ENCODE measurements at regions not wholly inside any gene's neighbourhood (a gene's known extent, or its start where the extent isn't known, plus 50 kb on each side); places are given as distances from the start of the nearest gene placed in this dataset.
"Not testable (repeated sequence)": the region's sequence is repeated elsewhere in the genome, so short reads cannot be mapped to it uniquely, and the experiment has no call there.

- H2AFZ ChIP-seq (ENCODE audit: control insufficient read depth, low read length) = peak overlapping the region; percentile 26
- H3K27me3 ChIP-seq (ENCODE audit: control insufficient read depth, extremely low read depth, insufficient read depth, low read length); dilution Hi-C loops (cut with MboI; ENCODE audit: extremely low pct_ligation_motif_present, low sequenced_read_pairs); H4K20me1 ChIP-seq (ENCODE audit: control insufficient read depth, extremely low read depth, insufficient read depth, low read length); H3K9me3 ChIP-seq (ENCODE audit: control insufficient read depth, low read depth, low read length); H3K79me2 ChIP-seq (ENCODE audit: control insufficient read depth, insufficient read depth, low read length); DNase-seq (ENCODE audit: low read depth, low spot score); H3K4me3 ChIP-seq (ENCODE audit: control insufficient read depth in 2 of 3, extremely low read depth in 1 of 3, insufficient read depth in 2 of 3, low read depth in 1 of 3, low read length in 3 of 3); H3K9ac ChIP-seq (ENCODE audit: control insufficient read depth, extremely low read depth, insufficient read depth, low read length); H3K9me1 ChIP-seq (ENCODE audit: control insufficient read depth, extremely low read depth, insufficient read depth, low read length); H3K4me1 ChIP-seq (ENCODE audit: control insufficient read depth, extremely low read depth, insufficient read depth, low read length); H3K27ac ChIP-seq (ENCODE audit: control insufficient read depth, insufficient read depth, low read length); H3K36me3 ChIP-seq (ENCODE audit: control insufficient read depth in 2 of 2, extremely low read depth in 1 of 2, insufficient read depth in 2 of 2, low read length in 2 of 2): not testable (repeated sequence)
- TF ChIP-seq, protein P1, sequence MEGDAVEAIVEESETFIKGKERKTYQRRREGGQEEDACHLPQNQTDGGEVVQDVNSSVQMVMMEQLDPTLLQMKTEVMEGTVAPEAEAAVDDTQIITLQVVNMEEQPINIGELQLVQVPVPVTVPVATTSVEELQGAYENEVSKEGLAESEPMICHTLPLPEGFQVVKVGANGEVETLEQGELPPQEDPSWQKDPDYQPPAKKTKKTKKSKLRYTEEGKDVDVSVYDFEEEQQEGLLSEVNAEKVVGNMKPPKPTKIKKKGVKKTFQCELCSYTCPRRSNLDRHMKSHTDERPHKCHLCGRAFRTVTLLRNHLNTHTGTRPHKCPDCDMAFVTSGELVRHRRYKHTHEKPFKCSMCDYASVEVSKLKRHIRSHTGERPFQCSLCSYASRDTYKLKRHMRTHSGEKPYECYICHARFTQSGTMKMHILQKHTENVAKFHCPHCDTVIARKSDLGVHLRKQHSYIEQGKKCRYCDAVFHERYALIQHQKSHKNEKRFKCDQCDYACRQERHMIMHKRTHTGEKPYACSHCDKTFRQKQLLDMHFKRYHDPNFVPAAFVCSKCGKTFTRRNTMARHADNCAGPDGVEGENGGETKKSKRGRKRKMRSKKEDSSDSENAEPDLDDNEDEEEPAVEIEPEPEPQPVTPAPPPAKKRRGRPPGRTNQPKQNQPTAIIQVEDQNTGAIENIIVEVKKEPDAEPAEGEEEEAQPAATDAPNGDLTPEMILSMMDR (optimal IDR thresholded peaks at IDR 0.05 in 1 of 3, IDR thresholded peaks at IDR 0.05 in 1 of 3, conservative IDR thresholded peaks at IDR 0.05 in 1 of 3; ENCODE audit: extremely low read depth in 1 of 3, insufficient read depth in 2 of 3, low read length in 3 of 3) = peak; percentile 67 to 93 (median 90)
- FAIRE-seq = peak; percentile 88
- H3K4me2 ChIP-seq (ENCODE audit: control insufficient read depth, extremely low read depth, insufficient read depth, low read depth, low read length) = peak overlapping the region; percentile 54
Measured at GRCh38 chr9:34760196-34761040, 50.5 kb upstream of the CCL21 start.
